ENCODE measurements at regions not wholly inside any gene's neighbourhood (a gene's known extent, or its start where the extent isn't known, plus 50 kb on each side); places are given as distances from the start of the nearest gene placed in this dataset.

DNA sequence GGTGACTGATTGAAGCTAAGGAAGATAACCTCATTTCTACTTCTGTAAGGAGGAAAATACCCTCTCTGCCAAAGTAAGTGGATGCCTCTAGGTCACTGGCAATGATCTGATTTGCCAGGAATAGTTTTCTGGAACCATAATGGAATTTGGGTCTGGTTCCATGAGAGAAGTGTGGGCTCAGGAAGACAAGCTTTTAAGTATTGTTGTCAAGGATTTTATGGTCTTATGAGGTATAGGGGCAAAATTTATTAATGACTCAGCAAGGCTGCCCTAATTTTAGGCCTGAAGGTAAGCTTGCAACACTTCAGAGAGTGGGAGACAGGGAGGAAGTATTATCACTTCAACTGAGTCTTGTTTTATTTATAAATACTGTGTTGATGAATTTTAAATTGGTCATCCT, 322.6 kb upstream of the ACTBL2 start:
- no peak for DNase-seq (ENCODE audit: extremely low spot score)
- TF ChIP-seq TARDBP (IDR thresholded peaks at IDR 0.05) (no peak), CTBP1 (IDR thresholded peaks at IDR 0.05; ENCODE audit: borderline replicate concordance) (no peak), HDGF (IDR thresholded peaks at IDR 0.05; ENCODE audit: borderline replicate concordance) (no peak), LEF1 (IDR thresholded peaks at IDR 0.05; ENCODE audit: borderline replicate concordance) (no peak), FOXM1 (IDR thresholded peaks at IDR 0.05; ENCODE audit: borderline replicate concordance) (no peak), ZNF384 (IDR thresholded peaks at IDR 0.05) (no peak), BHLHE40 (IDR thresholded peaks at IDR 0.05; ENCODE audit: borderline replicate concordance) (no peak), L3MBTL2 (conservative IDR thresholded peaks at IDR 0.05) (no peak), ELF4 (IDR thresholded peaks at IDR 0.05) (no peak), FOXA1 (IDR thresholded peaks at IDR 0.05) (no peak), SUZ12 (IDR thresholded peaks at IDR 0.05) (no peak), FOXK2 (IDR thresholded peaks at IDR 0.05) (no peak), ARNT (IDR thresholded peaks at IDR 0.05) (no peak)
- TF ChIP-seq, protein P1, sequence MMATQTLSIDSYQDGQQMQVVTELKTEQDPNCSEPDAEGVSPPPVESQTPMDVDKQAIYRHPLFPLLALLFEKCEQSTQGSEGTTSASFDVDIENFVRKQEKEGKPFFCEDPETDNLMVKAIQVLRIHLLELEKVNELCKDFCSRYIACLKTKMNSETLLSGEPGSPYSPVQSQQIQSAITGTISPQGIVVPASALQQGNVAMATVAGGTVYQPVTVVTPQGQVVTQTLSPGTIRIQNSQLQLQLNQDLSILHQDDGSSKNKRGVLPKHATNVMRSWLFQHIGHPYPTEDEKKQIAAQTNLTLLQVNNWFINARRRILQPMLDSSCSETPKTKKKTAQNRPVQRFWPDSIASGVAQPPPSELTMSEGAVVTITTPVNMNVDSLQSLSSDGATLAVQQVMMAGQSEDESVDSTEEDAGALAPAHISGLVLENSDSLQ (IDR thresholded peaks at IDR 0.05): no peak
- ChIA-PET POLR2A (no interaction called here), CTCF (no interaction called here)

DNA sequence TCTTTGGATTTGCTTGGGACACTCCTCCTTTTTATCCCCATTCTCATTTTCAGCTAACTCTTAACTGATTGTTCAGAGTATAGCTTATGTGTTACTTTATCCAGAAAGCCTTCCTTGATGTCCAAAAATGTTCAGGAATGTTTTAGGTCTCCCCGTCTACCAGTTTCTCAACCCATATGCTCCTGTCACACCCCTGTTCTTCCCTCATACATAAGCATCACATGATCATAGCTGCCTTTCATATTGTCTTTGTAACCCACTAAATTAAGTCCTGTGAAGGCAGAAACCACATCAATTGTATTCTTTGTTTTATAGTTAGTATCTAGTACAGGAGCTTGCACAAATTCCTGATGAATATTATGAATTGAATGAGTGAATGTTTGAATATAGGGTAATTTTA, 321.9 kb upstream of the ACTBL2 start:
- ChIA-PET CTCF (no interaction called here), POLR2A (no interaction called here)
- TF ChIP-seq FOXA1 (IDR thresholded peaks at IDR 0.05) (no peak), TARDBP (IDR thresholded peaks at IDR 0.05) (no peak), NFRKB (IDR thresholded peaks at IDR 0.05) (no peak), SP1 (IDR thresholded peaks at IDR 0.05) (no peak), ZNF384 (IDR thresholded peaks at IDR 0.05) (no peak)
- DNase-seq (ENCODE audit: extremely low spot score): no peak

DNA sequence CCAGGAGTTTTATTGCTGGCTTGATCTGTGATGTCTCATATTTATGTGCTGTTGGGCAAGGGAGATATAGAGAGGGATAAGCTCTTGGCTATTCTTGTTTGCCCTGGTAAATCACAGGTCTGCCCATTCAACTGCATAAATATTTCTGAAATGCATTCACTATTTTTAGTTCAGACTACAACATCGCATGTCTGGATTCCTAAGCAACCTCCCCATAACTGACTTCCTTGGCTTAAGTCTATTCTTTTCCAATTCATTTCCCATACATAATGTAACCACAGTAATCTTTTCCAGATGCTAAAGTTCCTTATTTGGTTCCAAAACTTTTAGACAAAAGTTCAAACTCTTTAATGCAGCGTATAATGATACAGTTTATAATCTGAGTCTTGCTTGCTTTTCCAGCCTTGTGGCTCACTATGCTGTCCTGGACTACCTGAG, 321.4 kb upstream of the ACTBL2 start:
- ChIA-PET CTCF (no interaction called here), POLR2A (no interaction called here)
- DNase-seq (ENCODE audit: extremely low spot score): no peak
- no peak for TF ChIP-seq LEF1 (IDR thresholded peaks at IDR 0.05; ENCODE audit: borderline replicate concordance)

DNA sequence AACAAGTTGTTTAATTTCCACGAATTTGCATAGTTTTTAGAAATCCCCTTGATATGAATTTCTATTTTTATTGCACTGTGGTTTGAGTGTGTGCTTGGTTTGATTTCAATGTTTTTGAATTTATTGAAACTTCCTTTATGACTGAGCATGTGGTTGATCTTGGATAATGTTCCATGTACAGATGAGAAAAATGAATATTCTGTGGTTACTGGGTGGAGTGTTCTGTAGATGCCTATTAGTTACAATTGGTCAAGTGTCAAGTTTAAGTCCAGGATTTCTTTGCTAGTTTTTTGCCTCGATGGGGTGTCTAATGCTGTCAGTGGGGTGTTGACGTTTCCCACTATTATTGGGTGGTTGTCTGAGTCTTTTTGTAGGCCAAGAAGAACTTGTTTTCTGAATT, 319.5 kb upstream of the ACTBL2 start:
- DNase-seq (ENCODE audit: extremely low spot score): no peak
- CTCF ChIA-PET: no interaction called here
- POLR2A ChIA-PET: no interaction called here
- no peak for TF ChIP-seq FOXK2 (IDR thresholded peaks at IDR 0.05)
- TF ChIP-seq SUZ12 (IDR thresholded peaks at IDR 0.05): no peak
- no peak for TF ChIP-seq ELF4 (IDR thresholded peaks at IDR 0.05)
- TF ChIP-seq FOXM1 (IDR thresholded peaks at IDR 0.05; ENCODE audit: borderline replicate concordance): no peak
- TF ChIP-seq LEF1 (IDR thresholded peaks at IDR 0.05; ENCODE audit: borderline replicate concordance): no peak
- TF ChIP-seq BHLHE40 (IDR thresholded peaks at IDR 0.05; ENCODE audit: borderline replicate concordance): no peak
- no peak for TF ChIP-seq L3MBTL2 (conservative IDR thresholded peaks at IDR 0.05)

DNA sequence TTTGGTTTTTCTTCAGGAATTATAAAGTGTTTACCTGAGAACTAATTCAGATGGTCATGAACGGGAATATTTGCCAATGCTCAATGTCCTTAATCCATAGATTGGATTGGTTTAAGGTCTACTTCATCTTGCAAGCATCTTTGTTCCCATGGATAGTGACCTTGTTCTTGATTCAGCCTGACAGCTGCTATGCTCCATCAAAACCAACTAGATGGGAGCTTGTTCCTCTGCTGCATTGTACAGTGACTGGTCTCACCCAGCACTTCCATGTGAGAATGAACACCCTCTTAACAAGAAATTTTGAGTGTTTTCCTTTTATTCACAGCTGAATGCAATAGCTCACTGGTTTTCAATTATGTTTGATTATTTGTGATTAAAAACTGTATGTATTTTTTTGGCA, 312.6 kb upstream of the ACTBL2 start:
- TF ChIP-seq L3MBTL2 (conservative IDR thresholded peaks at IDR 0.05) (no peak), TARDBP (IDR thresholded peaks at IDR 0.05) (no peak), LEF1 (IDR thresholded peaks at IDR 0.05; ENCODE audit: borderline replicate concordance) (no peak), ELF4 (IDR thresholded peaks at IDR 0.05) (no peak), BHLHE40 (IDR thresholded peaks at IDR 0.05; ENCODE audit: borderline replicate concordance) (no peak), HDGF (IDR thresholded peaks at IDR 0.05; ENCODE audit: borderline replicate concordance) (no peak), SUZ12 (IDR thresholded peaks at IDR 0.05) (no peak), FOXM1 (IDR thresholded peaks at IDR 0.05; ENCODE audit: borderline replicate concordance) (no peak), ARNT (IDR thresholded peaks at IDR 0.05) (no peak), SP1 (IDR thresholded peaks at IDR 0.05) (no peak), NFRKB (IDR thresholded peaks at IDR 0.05) (no peak)
- TF ChIP-seq, protein P1 (IDR thresholded peaks at IDR 0.05): no peak
- no peak for DNase-seq (ENCODE audit: extremely low spot score)
- ChIA-PET POLR2A (no interaction called here), CTCF (no interaction called here)

DNA sequence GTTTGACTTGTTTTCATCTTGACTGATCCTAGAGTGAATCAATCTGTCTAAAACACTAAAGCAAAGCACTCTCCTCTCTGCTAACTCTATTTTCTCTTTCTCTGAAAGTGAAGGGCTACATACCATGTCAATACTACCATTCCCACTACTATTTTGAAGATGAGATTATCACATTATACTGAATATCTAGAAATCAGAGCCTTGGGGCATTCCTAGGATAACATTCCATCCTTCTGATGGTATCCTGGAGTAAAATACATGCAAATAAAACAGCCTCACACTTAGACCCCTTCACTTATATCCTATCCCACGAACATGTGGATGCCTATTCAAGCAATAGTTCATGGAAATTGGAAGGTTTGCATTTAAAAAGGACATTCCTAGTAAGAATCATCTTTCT, 309.3 kb upstream of the ACTBL2 start:
- POLR2A ChIA-PET: no interaction called here
- CTCF ChIA-PET: no interaction called here
- no peak for TF ChIP-seq BHLHE40 (IDR thresholded peaks at IDR 0.05; ENCODE audit: borderline replicate concordance)
- TF ChIP-seq LEF1 (IDR thresholded peaks at IDR 0.05; ENCODE audit: borderline replicate concordance): no peak
- no peak for TF ChIP-seq TARDBP (IDR thresholded peaks at IDR 0.05)
- no peak for TF ChIP-seq NFRKB (IDR thresholded peaks at IDR 0.05)
- TF ChIP-seq, protein P1 (IDR thresholded peaks at IDR 0.05): no peak
- no peak for TF ChIP-seq SP1 (IDR thresholded peaks at IDR 0.05)
- no peak for TF ChIP-seq HDGF (IDR thresholded peaks at IDR 0.05; ENCODE audit: borderline replicate concordance)
- no peak for TF ChIP-seq FOXM1 (IDR thresholded peaks at IDR 0.05; ENCODE audit: borderline replicate concordance)
- TF ChIP-seq SUZ12 (IDR thresholded peaks at IDR 0.05): no peak
- TF ChIP-seq CTBP1 (IDR thresholded peaks at IDR 0.05; ENCODE audit: borderline replicate concordance): no peak
- no peak for TF ChIP-seq ZNF384 (IDR thresholded peaks at IDR 0.05)
- TF ChIP-seq ARNT (IDR thresholded peaks at IDR 0.05): no peak
- TF ChIP-seq ELF4 (IDR thresholded peaks at IDR 0.05): no peak
- TF ChIP-seq L3MBTL2 (conservative IDR thresholded peaks at IDR 0.05): no peak
- TF ChIP-seq FOXK2 (IDR thresholded peaks at IDR 0.05): no peak
- TF ChIP-seq FOXA1 (IDR thresholded peaks at IDR 0.05): no peak
- no peak for DNase-seq (ENCODE audit: extremely low spot score)

DNA sequence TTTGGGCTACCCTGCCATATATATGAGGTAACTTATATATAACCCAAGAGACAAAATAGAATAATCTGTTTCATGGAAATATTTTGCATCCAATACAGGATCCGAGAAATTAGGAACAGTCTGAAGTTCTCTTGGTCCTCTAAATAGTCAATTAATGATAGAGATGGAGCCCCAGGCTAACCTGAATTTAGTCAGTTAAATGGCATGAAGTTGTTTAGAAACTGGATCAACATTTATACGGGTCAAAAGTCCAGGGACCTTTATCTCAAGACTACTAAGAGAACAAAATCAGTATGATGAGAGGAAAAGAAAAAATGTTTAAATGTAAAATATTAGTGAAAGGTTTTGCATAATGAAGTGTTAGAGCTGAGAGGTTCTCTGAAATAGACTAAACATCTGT, 303.3 kb upstream of the ACTBL2 start:
- no peak for DNase-seq (ENCODE audit: extremely low spot score)
- TF ChIP-seq CTBP1 (IDR thresholded peaks at IDR 0.05; ENCODE audit: borderline replicate concordance): no peak
- TF ChIP-seq TARDBP (IDR thresholded peaks at IDR 0.05): no peak
- TF ChIP-seq LEF1 (IDR thresholded peaks at IDR 0.05; ENCODE audit: borderline replicate concordance): no peak
- TF ChIP-seq ARNT (IDR thresholded peaks at IDR 0.05): no peak
- TF ChIP-seq ELF4 (IDR thresholded peaks at IDR 0.05): no peak
- TF ChIP-seq FOXA1 (IDR thresholded peaks at IDR 0.05): no peak
- TF ChIP-seq NFRKB (IDR thresholded peaks at IDR 0.05): no peak
- TF ChIP-seq FOXK2 (IDR thresholded peaks at IDR 0.05): no peak
- TF ChIP-seq ZNF384 (IDR thresholded peaks at IDR 0.05): no peak
- TF ChIP-seq BHLHE40 (IDR thresholded peaks at IDR 0.05; ENCODE audit: borderline replicate concordance): no peak
- no peak for TF ChIP-seq SP1 (IDR thresholded peaks at IDR 0.05)
- TF ChIP-seq, protein P1 (IDR thresholded peaks at IDR 0.05): no peak
- TF ChIP-seq FOXM1 (IDR thresholded peaks at IDR 0.05; ENCODE audit: borderline replicate concordance): no peak
- TF ChIP-seq SUZ12 (IDR thresholded peaks at IDR 0.05): no peak
- TF ChIP-seq HDGF (IDR thresholded peaks at IDR 0.05; ENCODE audit: borderline replicate concordance): no peak
- no peak for TF ChIP-seq L3MBTL2 (conservative IDR thresholded peaks at IDR 0.05)
- POLR2A ChIA-PET: no interaction called here
- CTCF ChIA-PET: no interaction called here
